ENCODE measurements at regions not wholly inside any gene's neighbourhood (a gene's known extent, or its start where the extent isn't known, plus 50 kb on each side); places are given as distances from the start of the nearest gene placed in this dataset.
"Not testable (repeated sequence)": the region's sequence is repeated elsewhere in the genome, so short reads cannot be mapped to it uniquely, and the experiment has no call there.

- H3K9me3 Mint-ChIP-seq: no peaks in the 10 kb centered on the region
- H3K36me3 Mint-ChIP-seq (ENCODE audit: low read depth): no peaks in the 10 kb centered on the region
- H3K4me1 Mint-ChIP-seq (ENCODE audit: low read depth): no peaks in the 10 kb centered on the region
- no peak overlapping the region for H3K27ac Mint-ChIP-seq
- H3K4me3 Mint-ChIP-seq: no peak overlapping the region
- no peak for DNase-seq (ENCODE audit: low spot score)
- no peaks in the 10 kb centered on the region for H3K27me3 Mint-ChIP-seq (ENCODE audit: low read depth)
Measured at GRCh38 chr4:162912482-162912881, 254.2 kb downstream of the NAF1 start.

- H3K4me1 Mint-ChIP-seq (ENCODE audit: low read depth): no peaks in the 10 kb centered on the region
- H3K36me3 Mint-ChIP-seq (ENCODE audit: low read depth): no peaks in the 10 kb centered on the region
- H3K27me3 Mint-ChIP-seq (ENCODE audit: low read depth): no peaks in the 10 kb centered on the region
- no peak for DNase-seq (ENCODE audit: low spot score)
- no peak overlapping the region for H3K4me3 Mint-ChIP-seq
- no peaks in the 10 kb centered on the region for H3K9me3 Mint-ChIP-seq
- H3K27ac Mint-ChIP-seq: no peak overlapping the region
Measured at GRCh38 chr4:162911349-162911748, 255.3 kb downstream of the NAF1 start.

DNA sequence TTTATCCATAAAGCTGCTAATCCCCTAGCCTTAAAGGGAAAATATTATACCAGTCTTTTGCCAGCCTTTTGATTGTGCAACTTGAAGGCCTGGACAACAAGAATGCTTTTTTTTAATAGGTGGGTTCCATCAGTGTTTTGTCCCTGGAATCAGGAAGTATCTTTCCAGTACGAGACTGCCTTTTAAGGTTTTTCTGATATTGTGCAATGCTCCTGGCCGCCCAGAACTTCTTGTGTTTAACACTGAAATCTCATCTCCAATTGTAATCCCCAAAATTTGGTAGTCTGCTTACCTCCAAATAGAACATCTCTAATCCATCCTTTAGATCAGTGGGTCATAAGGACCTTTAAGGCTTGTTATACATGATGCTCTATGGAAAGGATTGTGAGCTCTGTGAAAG is 256.7 kb downstream of the NAF1 start:
- H3K4me3 Mint-ChIP-seq: no peak overlapping the region
- H3K27me3 Mint-ChIP-seq (ENCODE audit: low read depth): no peaks in the 10 kb centered on the region
- H3K27ac Mint-ChIP-seq: no peak overlapping the region
- H3K9me3 Mint-ChIP-seq: no peaks in the 10 kb centered on the region
- no peaks in the 10 kb centered on the region for H3K4me1 Mint-ChIP-seq (ENCODE audit: low read depth)
- no peak for DNase-seq (ENCODE audit: low spot score)
- no peaks in the 10 kb centered on the region for H3K36me3 Mint-ChIP-seq (ENCODE audit: low read depth)

GRCh38 chr4:162894387-162894786 is 272.3 kb downstream of the NAF1 start:
- DNase-seq (ENCODE audit: low spot score): no peak
- no peaks in the 10 kb centered on the region for H3K9me3 Mint-ChIP-seq
- H3K36me3 Mint-ChIP-seq (ENCODE audit: low read depth): no peaks in the 10 kb centered on the region
- H3K27me3 Mint-ChIP-seq (ENCODE audit: low read depth): peaks cover 7% of the 10 kb centered on the region
- no peak overlapping the region for H3K4me3 Mint-ChIP-seq
- H3K27ac Mint-ChIP-seq: no peak overlapping the region
- peaks cover 8% of the 10 kb centered on the region for H3K4me1 Mint-ChIP-seq (ENCODE audit: low read depth)

DNA sequence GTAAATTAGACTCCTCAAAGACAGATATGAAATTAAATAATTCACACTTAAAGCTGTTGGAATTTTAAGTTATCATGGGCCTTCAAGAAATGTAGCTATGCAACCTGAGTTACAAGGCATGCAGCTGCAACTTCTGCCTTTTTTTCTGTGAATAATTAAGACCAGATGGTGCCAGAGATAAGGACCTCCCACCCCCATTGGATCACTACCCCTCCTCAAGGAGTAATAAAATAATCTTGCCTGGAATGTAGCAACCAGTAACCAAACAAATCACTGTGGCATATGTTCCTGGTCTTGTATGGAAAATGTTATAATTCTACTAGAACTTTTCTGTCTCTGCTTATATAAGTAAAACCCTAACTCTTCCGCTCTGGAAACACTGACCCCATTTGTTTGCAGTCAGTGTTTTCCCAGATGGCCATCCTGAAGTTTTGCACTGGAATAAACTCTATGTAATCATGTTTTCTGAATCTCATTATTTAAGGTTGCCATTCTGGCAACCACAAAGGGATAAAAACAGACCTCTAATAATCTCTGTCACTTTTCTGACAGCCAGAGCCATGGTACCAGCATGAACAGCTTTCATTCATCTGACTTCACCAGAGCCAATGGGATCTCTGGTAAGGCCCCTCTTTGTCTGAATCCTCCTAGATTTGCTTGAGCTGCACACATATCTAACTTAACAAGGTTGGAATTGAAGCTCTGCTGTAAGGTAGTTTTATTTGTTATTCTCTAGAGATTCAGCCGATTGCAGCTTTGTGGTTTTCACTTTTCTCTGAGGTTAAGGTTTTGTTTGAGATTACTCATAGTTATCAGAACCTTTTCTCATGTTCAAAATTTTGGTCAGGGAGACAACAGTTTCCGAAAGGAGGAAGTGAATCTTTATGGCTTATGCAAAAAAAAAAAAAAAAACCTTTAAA is 274.6 kb downstream of the NAF1 start:
- Mint-ChIP-seq H3K36me3 (ENCODE audit: low read depth) (no peaks in the 10 kb centered on the region), H3K9me3 (no peaks in the 10 kb centered on the region), H3K27me3 (ENCODE audit: low read depth) (peaks cover 12% of the 10 kb centered on the region), H3K4me3 (peak overlapping the region; percentile 6), H3K27ac (no peak overlapping the region), H3K4me1 (ENCODE audit: low read depth) (peaks cover 8% of the 10 kb centered on the region)
- no peak for DNase-seq (ENCODE audit: low spot score)

- Mint-ChIP-seq H3K4me3 (no peak overlapping the region), H3K36me3 (ENCODE audit: low read depth) (no peaks in the 10 kb centered on the region), H3K9me3 (no peaks in the 10 kb centered on the region), H3K4me1 (ENCODE audit: low read depth) (no peaks in the 10 kb centered on the region), H3K27me3 (ENCODE audit: low read depth) (no peaks in the 10 kb centered on the region), H3K27ac (no peak overlapping the region)
- DNase-seq (ENCODE audit: low spot score): no peak
Measured at GRCh38 chr4:162878096-162878495, 288.6 kb downstream of the NAF1 start.

- H3K4me1 Mint-ChIP-seq (ENCODE audit: low read depth): no peaks in the 10 kb centered on the region
- no peaks in the 10 kb centered on the region for H3K36me3 Mint-ChIP-seq (ENCODE audit: low read depth)
- no peaks in the 10 kb centered on the region for H3K9me3 Mint-ChIP-seq
- H3K4me3 Mint-ChIP-seq: no peak overlapping the region
- no peaks in the 10 kb centered on the region for H3K27me3 Mint-ChIP-seq (ENCODE audit: low read depth)
- no peak overlapping the region for H3K27ac Mint-ChIP-seq
- DNase-seq (ENCODE audit: low spot score): no peak
Measured at GRCh38 chr4:162874748-162875147, 291.9 kb downstream of the NAF1 start.

GRCh38 chr4:162871990-162872389 is 294.7 kb downstream of the NAF1 start:
- Mint-ChIP-seq H3K4me1 (ENCODE audit: low read depth) (no peaks in the 10 kb centered on the region), H3K36me3 (ENCODE audit: low read depth) (no peaks in the 10 kb centered on the region), H3K27me3 (ENCODE audit: low read depth) (no peaks in the 10 kb centered on the region), H3K27ac (no peak overlapping the region), H3K4me3 (no peak overlapping the region), H3K9me3 (no peaks in the 10 kb centered on the region)
- DNase-seq (ENCODE audit: low spot score): no peak

- Mint-ChIP-seq H3K4me1 (ENCODE audit: low read depth) (no peaks in the 10 kb centered on the region), H3K9me3 (no peaks in the 10 kb centered on the region), H3K36me3 (ENCODE audit: low read depth) (no peaks in the 10 kb centered on the region), H3K4me3 (no peak overlapping the region), H3K27me3 (ENCODE audit: low read depth) (no peaks in the 10 kb centered on the region), H3K27ac (no peak overlapping the region)
- DNase-seq (ENCODE audit: low spot score): no peak
Measured at GRCh38 chr4:162869157-162869556, 297.5 kb downstream of the NAF1 start.

DNA sequence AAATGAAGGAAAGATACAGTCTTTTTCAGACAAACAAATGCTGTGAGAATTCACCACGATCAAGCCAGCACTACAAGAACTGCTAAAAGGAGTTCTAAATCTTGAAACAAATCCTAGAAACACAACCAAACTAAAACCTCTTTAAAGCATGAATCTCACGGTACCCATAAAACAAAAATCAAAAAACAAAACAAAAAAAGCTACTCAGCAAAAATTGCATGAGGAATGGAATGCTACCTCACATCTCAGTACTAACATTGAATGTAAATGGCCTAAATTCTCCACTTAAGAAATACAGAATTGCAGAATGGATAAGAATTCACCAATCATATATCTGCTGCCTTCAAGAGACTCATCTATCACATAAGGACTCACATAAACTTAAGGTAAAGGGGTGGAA is 300.1 kb downstream of the NAF1 start:
- H3K9me3 Mint-ChIP-seq: no peaks in the 10 kb centered on the region
- no peak overlapping the region for H3K4me3 Mint-ChIP-seq
- no peaks in the 10 kb centered on the region for H3K4me1 Mint-ChIP-seq (ENCODE audit: low read depth)
- DNase-seq (ENCODE audit: low spot score): no peak
- H3K27me3 Mint-ChIP-seq (ENCODE audit: low read depth): no peaks in the 10 kb centered on the region
- H3K27ac Mint-ChIP-seq: no peak overlapping the region
- H3K36me3 Mint-ChIP-seq (ENCODE audit: low read depth): no peaks in the 10 kb centered on the region

DNA sequence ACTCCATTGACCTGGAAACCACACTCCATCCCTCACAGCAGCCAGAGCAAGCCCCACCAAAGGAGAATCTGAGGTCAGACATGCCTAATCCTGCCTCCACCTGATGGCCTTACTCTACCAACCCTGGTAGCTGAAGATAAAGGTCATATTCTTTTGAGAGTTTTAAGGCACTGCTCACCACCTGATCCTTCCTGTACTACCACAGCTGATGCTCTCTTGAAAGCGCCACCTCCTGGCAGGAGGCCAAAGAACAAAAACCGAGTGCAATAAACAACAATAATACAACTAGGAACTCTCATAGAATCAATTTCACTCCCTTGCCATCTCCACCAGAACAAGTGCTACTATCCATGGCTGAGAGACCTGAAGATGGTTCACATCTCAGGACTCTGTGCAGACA is 301.6 kb downstream of the NAF1 start:
- Mint-ChIP-seq H3K36me3 (ENCODE audit: low read depth) (no peaks in the 10 kb centered on the region), H3K9me3 (no peaks in the 10 kb centered on the region), H3K4me3 (no peak overlapping the region), H3K27ac (no peak overlapping the region), H3K27me3 (ENCODE audit: low read depth) (no peaks in the 10 kb centered on the region), H3K4me1 (ENCODE audit: low read depth) (no peaks in the 10 kb centered on the region)
- no peak for DNase-seq (ENCODE audit: low spot score)

GRCh38 chr4:162853788-162854187 is 312.9 kb downstream of the NAF1 start:
- no peaks in the 10 kb centered on the region for H3K36me3 Mint-ChIP-seq (ENCODE audit: low read depth)
- DNase-seq (ENCODE audit: low spot score): no peak
- H3K4me3 Mint-ChIP-seq: no peak overlapping the region
- no peak overlapping the region for H3K27ac Mint-ChIP-seq
- H3K27me3 Mint-ChIP-seq (ENCODE audit: low read depth): no peaks in the 10 kb centered on the region
- H3K4me1 Mint-ChIP-seq (ENCODE audit: low read depth): no peaks in the 10 kb centered on the region
- no peaks in the 10 kb centered on the region for H3K9me3 Mint-ChIP-seq

DNA sequence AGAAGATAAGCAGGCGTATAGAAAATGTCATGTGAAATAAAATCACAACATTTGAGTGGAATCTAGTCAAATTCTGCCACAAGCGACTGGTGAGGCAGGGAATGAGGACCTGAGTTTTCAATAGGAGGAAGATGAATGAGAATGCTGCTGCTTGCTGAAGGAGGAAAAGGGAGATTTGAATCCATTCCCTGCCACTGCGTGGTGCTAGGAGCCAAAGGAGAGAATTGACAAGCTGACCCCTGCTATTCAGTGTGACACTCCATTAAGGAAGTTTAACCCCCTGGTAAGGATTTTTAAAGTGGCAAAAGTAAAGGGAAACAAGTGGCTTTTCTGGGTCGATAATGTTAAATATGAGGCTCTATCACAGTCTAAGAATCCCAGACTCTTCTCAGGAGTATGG is 314.0 kb downstream of the NAF1 start:
- H3K36me3 Mint-ChIP-seq (ENCODE audit: low read depth): no peaks in the 10 kb centered on the region
- H3K4me3 Mint-ChIP-seq: no peak overlapping the region
- H3K27ac Mint-ChIP-seq: no peak overlapping the region
- no peaks in the 10 kb centered on the region for H3K27me3 Mint-ChIP-seq (ENCODE audit: low read depth)
- no peak for DNase-seq (ENCODE audit: low spot score)
- H3K9me3 Mint-ChIP-seq: no peaks in the 10 kb centered on the region
- H3K4me1 Mint-ChIP-seq (ENCODE audit: low read depth): no peaks in the 10 kb centered on the region

- H3K27ac Mint-ChIP-seq; DNase-seq (ENCODE audit: low spot score); H3K9me3 Mint-ChIP-seq; H3K27me3 Mint-ChIP-seq (ENCODE audit: low read depth); H3K4me1 Mint-ChIP-seq (ENCODE audit: low read depth); H3K36me3 Mint-ChIP-seq (ENCODE audit: low read depth); H3K4me3 Mint-ChIP-seq: not testable (repeated sequence)
Measured at GRCh38 chr4:162851241-162851758, 315.4 kb downstream of the NAF1 start.

DNA sequence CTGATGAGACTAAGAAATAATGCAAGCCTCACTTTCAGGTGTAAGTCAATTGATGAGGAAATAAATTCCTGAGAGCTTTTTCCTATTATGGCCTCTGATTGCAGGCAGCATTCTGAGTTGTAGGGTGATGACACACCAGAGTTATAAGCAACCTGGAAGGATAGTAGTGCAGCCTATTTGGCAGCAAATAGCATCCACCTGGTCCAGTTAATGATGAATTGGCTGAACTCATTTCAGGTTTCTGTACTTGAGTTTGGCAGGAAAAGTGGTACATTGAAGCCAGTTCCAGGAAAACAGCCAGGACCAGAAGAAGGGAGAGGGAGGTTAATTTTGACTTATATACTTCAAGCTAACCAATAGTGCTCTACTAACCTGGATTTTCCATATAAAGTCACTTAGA is 316.8 kb downstream of the NAF1 start:
- Mint-ChIP-seq H3K27ac (no peak overlapping the region), H3K9me3 (no peaks in the 10 kb centered on the region), H3K4me1 (ENCODE audit: low read depth) (no peaks in the 10 kb centered on the region), H3K4me3 (no peak overlapping the region), H3K27me3 (ENCODE audit: low read depth) (no peaks in the 10 kb centered on the region), H3K36me3 (ENCODE audit: low read depth) (no peaks in the 10 kb centered on the region)
- DNase-seq (ENCODE audit: low spot score): no peak
